Hepatocyte (in vitro differentiated cells): ENCODE measurements at regions not wholly inside any gene's neighbourhood (a gene's known extent, or its start where the extent isn't known, plus 50 kb on each side); places are given as distances from the start of the nearest gene placed in this dataset.
"Not testable (repeated sequence)": the region's sequence is repeated elsewhere in the genome, so short reads cannot be mapped to it uniquely, and the experiment has no call there.

Experiments used
- DNase-seq: peaks from one replicate; pipeline ENCODE4 v3.0.0-alpha.2; 2016; ENCODE audit warnings: low spot score
- H2AFZ ChIP-seq: fragments of 200-600 bp; sonication (generic); 2 replicates; pipeline ENCODE4 v1.6.0; 2016; ENCODE audit warnings: antibody characterized with exemption, mild to moderate bottlenecking
- H3K27ac ChIP-seq: fragments of 200-600 bp; sonication (generic); 2 replicates; pipeline ENCODE4 v1.5.1; 2016; ENCODE audit warnings: mild to moderate bottlenecking
- H3K27me3 ChIP-seq: fragments of 200-600 bp; sonication (generic); 2 replicates; pipeline ENCODE4 v1.6.1; 2016
- H3K36me3 ChIP-seq: fragments of 200-600 bp; sonication (generic); replicated peaks from 2 replicates; pipeline ENCODE4 v1.5.1; 2016; ENCODE audit warnings: low read depth; ENCODE audit not compliant: insufficient read depth
- H3K4me1 ChIP-seq: fragments of 200-600 bp; sonication (generic); 2 replicates; pipeline ENCODE4 v1.5.1; 2016; ENCODE audit warnings: mild to moderate bottlenecking, moderate library complexity; ENCODE audit not compliant: insufficient read depth
- H3K4me2 ChIP-seq: fragments of 200-600 bp; sonication (generic); 2 replicates; pipeline ENCODE4 v1.6.0; 2016
- H3K4me3 ChIP-seq: fragments of 200-600 bp; sonication (generic); 2 replicates; pipeline ENCODE4 v1.5.1; 2016; ENCODE audit warnings: mild to moderate bottlenecking
- H3K79me2 ChIP-seq: fragments of 200-600 bp; sonication (generic); 2 replicates; pipeline ENCODE4 v1.6.0; 2017; ENCODE audit warnings: mild to moderate bottlenecking
- H3K9me2 ChIP-seq: fragments of 200-600 bp; sonication (generic); replicated peaks from 2 replicates; pipeline ENCODE4 v1.6.0; 2017; ENCODE audit warnings: mild to moderate bottlenecking; ENCODE audit not compliant: insufficient read depth
- H3K9me3 ChIP-seq: fragments of 200-600 bp; sonication (generic); 2 replicates; pipeline ENCODE4 v1.5.1; 2016; ENCODE audit warnings: low read depth, mild to moderate bottlenecking
- H4K20me1 ChIP-seq: fragments of 200-600 bp; sonication (generic); 2 replicates; pipeline ENCODE4 v1.6.0; 2016; ENCODE audit warnings: mild to moderate bottlenecking; ENCODE audit not compliant: insufficient read depth, poor library complexity, severe bottlenecking
- CTCF ChIP-seq: fragments of 200-600 bp; sonication (generic); IDR thresholded peaks from 2 replicates; pipeline ENCODE4 v1.5.1; 2016; ENCODE audit warnings: antibody characterized with exemption, mild to moderate bottlenecking; ENCODE audit not compliant: poor library complexity
- EZH2 ChIP-seq: fragments of 200-600 bp; sonication (generic); IDR thresholded peaks from 2 replicates; pipeline ENCODE4 v1.6.1; 2016; ENCODE audit warnings: antibody characterized with exemption, mild to moderate bottlenecking, borderline replicate concordance
- EZH2phosphoT487 ChIP-seq: fragments of 200-600 bp; sonication (generic); IDR thresholded peaks from one replicate; pipeline ENCODE4 v1.6.1; 2018; ENCODE audit warnings: antibody characterized with exemption, mild to moderate bottlenecking, low read depth, moderate library complexity; ENCODE audit not compliant: unreplicated experiment, severe bottlenecking
- WGBS: methylation state at CpG from one replicate; pipeline ENCODE4 v1.1.6; 2016; ENCODE audit warnings: low lambda C conversion rate; ENCODE audit errors: missing lambda C conversion rate; 5-methylcytosine and 5-hydroxymethylcytosine counted together

GRCh38 chr22:48757985-48758561 lies 1069.6 kb downstream of the BRD1 start:
- H3K4me1 ChIP-seq = no peaks in the 10 kb centered on the region
- no peak for TF ChIP-seq EZH2phosphoT487
- TF ChIP-seq EZH2 = no peak
- TF ChIP-seq CTCF = no peak
- H3K36me3 ChIP-seq = no peaks in the 10 kb centered on the region
- H4K20me1 ChIP-seq = no peaks in the 10 kb centered on the region
- H3K4me3 ChIP-seq = no peak overlapping the region
- H3K4me2 ChIP-seq = no peak overlapping the region
- no peak overlapping the region for H3K27ac ChIP-seq
- no peak overlapping the region for H2AFZ ChIP-seq
- no peaks in the 10 kb centered on the region for H3K9me2 ChIP-seq
- 81% methylated on average over 17 of the region's 17 CpGs for WGBS
- no peaks in the 10 kb centered on the region for H3K79me2 ChIP-seq
- H3K9me3 ChIP-seq = no peaks in the 10 kb centered on the region
- no peaks in the 10 kb centered on the region for H3K27me3 ChIP-seq
- peak; percentile 73 for DNase-seq

GRCh38 chr22:48757581-48757980 lies 1070.1 kb downstream of the BRD1 start:
- Histone ChIP-seq H3K79me2 (no peaks in the 10 kb centered on the region), H4K20me1 (no peaks in the 10 kb centered on the region), H3K9me3 (no peaks in the 10 kb centered on the region), H3K36me3 (no peaks in the 10 kb centered on the region), H2AFZ (no peak overlapping the region), H3K27ac (no peak overlapping the region), H3K4me1 (no peaks in the 10 kb centered on the region), H3K9me2 (no peaks in the 10 kb centered on the region), H3K27me3 (no peaks in the 10 kb centered on the region), H3K4me3 (no peak overlapping the region), H3K4me2 (no peak overlapping the region)
- DNase-seq = peak; percentile 1
- WGBS = 82% methylated on average over 7 of the region's 7 CpGs
- TF ChIP-seq EZH2phosphoT487 = no peak
- TF ChIP-seq EZH2 = no peak
- TF ChIP-seq CTCF = no peak

- not testable (repeated sequence) for H3K4me3 ChIP-seq, H3K36me3 ChIP-seq, H3K27me3 ChIP-seq, H3K4me1 ChIP-seq, H2AFZ ChIP-seq, H3K27ac ChIP-seq, H3K79me2 ChIP-seq, H3K9me3 ChIP-seq, H3K9me2 ChIP-seq, H3K4me2 ChIP-seq, H4K20me1 ChIP-seq
- 20% methylated on average over 1 of the region's 1 CpG for WGBS
- peak; percentile 3 for DNase-seq
Measured at GRCh38 chr22:48757135-48757534, 1070.5 kb downstream of the BRD1 start.

GRCh38 chr22:48756146-48757111 lies 1071.2 kb downstream of the BRD1 start:
- no peaks in the 10 kb centered on the region for H3K36me3 ChIP-seq
- no peak overlapping the region for H3K4me2 ChIP-seq
- 83% methylated on average over 30 of the region's 32 CpGs for WGBS
- no peak overlapping the region for H3K27ac ChIP-seq
- no peaks in the 10 kb centered on the region for H3K79me2 ChIP-seq
- no peaks in the 10 kb centered on the region for H3K9me3 ChIP-seq
- H3K4me1 ChIP-seq = no peaks in the 10 kb centered on the region
- no peaks in the 10 kb centered on the region for H3K9me2 ChIP-seq
- no peak overlapping the region for H3K4me3 ChIP-seq
- H2AFZ ChIP-seq = no peak overlapping the region
- H3K27me3 ChIP-seq = no peaks in the 10 kb centered on the region
- DNase-seq = peak; percentile 3
- H4K20me1 ChIP-seq = no peaks in the 10 kb centered on the region
- TF ChIP-seq EZH2phosphoT487 (no peak), EZH2 (no peak), CTCF (no peak)
